Activated B cell treated with CpG ODN at 0.5 μM for 24 hours (primary cell): ENCODE measurements at regions not wholly inside any gene's neighbourhood (a gene's known extent, or its start where the extent isn't known, plus 50 kb on each side); places are given as distances from the start of the nearest gene placed in this dataset.
"Not testable (repeated sequence)": the region's sequence is repeated elsewhere in the genome, so short reads cannot be mapped to it uniquely, and the experiment has no call there.

Source experiments
- ATAC-seq: fragments of 200-7000 bp; cut with Tn5 transposase; one replicate; pipeline ENCODE4 v1.10.0; 2021; ENCODE audit warnings: low read depth, mild to moderate bottlenecking, moderate library complexity
- CTCF ChIA-PET: fragments of 350-600 bp; sonication (Branson Sonifier 250); formaldehyde crosslinking; loops from one replicate; lab custom pipeline; 2021; ENCODE audit warnings: antibody characterized with exemption; lab: Charles Lee
- POLR2A ChIA-PET: fragments of 350-600 bp; sonication (Branson Sonifier 250); formaldehyde crosslinking; loops from one replicate; lab custom pipeline; 2021; ENCODE audit warnings: antibody characterized with exemption; lab: Charles Lee
- DNase-seq: peaks from one replicate; pipeline ENCODE4 v3.0.0; 2022
- H3K27ac Mint-ChIP-seq: one replicate; pipeline ENCODE4 v1.8.0; 2020; ENCODE audit warnings: mixed read lengths
- H3K27me3 Mint-ChIP-seq: one replicate; pipeline ENCODE4 v1.8.0; 2021; ENCODE audit warnings: mixed read lengths
- H3K36me3 Mint-ChIP-seq: one replicate; pipeline ENCODE4 v1.8.0; 2021; ENCODE audit warnings: low read depth, mixed read lengths
- H3K4me1 Mint-ChIP-seq: one replicate; pipeline ENCODE4 v1.8.0; 2021; ENCODE audit warnings: mixed read lengths
- H3K4me3 Mint-ChIP-seq: one replicate; pipeline ENCODE4 v1.8.0; 2020; ENCODE audit warnings: mild to moderate bottlenecking, mixed read lengths
- H3K9me3 Mint-ChIP-seq: one replicate; pipeline ENCODE4 v1.8.0; 2020; ENCODE audit warnings: mixed read lengths
- CTCF ChIP-seq: fragments of 200-600 bp; IDR thresholded peaks from one replicate; pipeline ENCODE4 v1.8.0; 2022; ENCODE audit warnings: antibody characterized with exemption, mild to moderate bottlenecking
- intact Hi-C: fragments of 100-400 bp; cut with micrococcal nuclease; formaldehyde crosslinking; loops from one replicate; pipeline ENCODE4 v1.15.1; 2024

- no peak overlapping the region for H3K27ac Mint-ChIP-seq
- no peak overlapping the region for H3K4me3 Mint-ChIP-seq
- H3K27me3 Mint-ChIP-seq, result no peaks in the 10 kb centered on the region
- DNase-seq (no peak), ATAC-seq (no peak)
- TF ChIP-seq CTCF, result no peak
- CTCF ChIA-PET, result interaction anchor here (0.7 kb wide), 1 partner anchor 8 kb away, joined by 3 read pairs; no protein-coding TSS in a partner anchor
- peaks cover 5% of the 10 kb centered on the region for H3K9me3 Mint-ChIP-seq
- POLR2A ChIA-PET, result no interaction called here
- intact Hi-C loops, result no loop called here
- H3K4me1 Mint-ChIP-seq, result no peaks in the 10 kb centered on the region
- no peaks in the 10 kb centered on the region for H3K36me3 Mint-ChIP-seq
Measured at GRCh38 chr13:44688652-44689051, 112.5 kb upstream of the TSC22D1 start.

- CTCF ChIA-PET, result interaction anchor here (1.3 kb wide), 1 partner anchor 8 kb away, joined by 3 read pairs; no protein-coding TSS in a partner anchor
- Mint-ChIP-seq H3K4me1 (no peaks in the 10 kb centered on the region), H3K9me3 (peaks cover 5% of the 10 kb centered on the region), H3K27me3 (no peaks in the 10 kb centered on the region), H3K4me3 (no peak overlapping the region), H3K27ac (no peak overlapping the region), H3K36me3 (no peaks in the 10 kb centered on the region)
- POLR2A ChIA-PET, result no interaction called here
- no peak for DNase-seq
- ATAC-seq, result no peak
- no peak for TF ChIP-seq CTCF
- intact Hi-C loops, result no loop called here
Measured at GRCh38 chr13:44686531-44686934, 110.4 kb upstream of the TSC22D1 start.

- ChIA-PET CTCF (interaction anchor here (1.3 kb wide), 1 partner anchor 9 kb away, joined by 3 read pairs; no protein-coding TSS in a partner anchor), POLR2A (no interaction called here)
- H3K4me3 Mint-ChIP-seq, result no peak overlapping the region
- H3K27me3 Mint-ChIP-seq, result no peaks in the 10 kb centered on the region
- H3K36me3 Mint-ChIP-seq, result no peaks in the 10 kb centered on the region
- H3K9me3 Mint-ChIP-seq, result peaks cover 8% of the 10 kb centered on the region
- no peak for ATAC-seq
- TF ChIP-seq CTCF, result no peak
- H3K4me1 Mint-ChIP-seq, result peaks cover 6% of the 10 kb centered on the region
- no peak overlapping the region for H3K27ac Mint-ChIP-seq
- intact Hi-C loops, result no loop called here
- DNase-seq, result no peak
Measured at GRCh38 chr13:44685641-44686040, 109.5 kb upstream of the TSC22D1 start.

- CTCF ChIA-PET, ATAC-seq, H3K4me1 Mint-ChIP-seq, H3K27me3 Mint-ChIP-seq, H3K9me3 Mint-ChIP-seq, POLR2A ChIA-PET, H3K4me3 Mint-ChIP-seq, H3K27ac Mint-ChIP-seq, H3K36me3 Mint-ChIP-seq, intact Hi-C loops, DNase-seq: not testable (repeated sequence)
Measured at GRCh38 chr13:44682416-44682815, 106.3 kb upstream of the TSC22D1 start.

GRCh38 chr13:44680746-44681355 is 104.7 kb upstream of the TSC22D1 start:
- no peak for DNase-seq
- no peak overlapping the region for H3K4me3 Mint-ChIP-seq

More at GRCh38 chr13:44680746-44681355, 104.7 kb upstream of the TSC22D1 start:
- H3K36me3 Mint-ChIP-seq, result no peaks in the 10 kb centered on the region
- no peak for ATAC-seq
- H3K9me3 Mint-ChIP-seq, result peaks cover 3% of the 10 kb centered on the region
- peaks cover 6% of the 10 kb centered on the region for H3K4me1 Mint-ChIP-seq
- H3K27me3 Mint-ChIP-seq, result no peaks in the 10 kb centered on the region
- POLR2A ChIA-PET, result interaction anchor here (0.6 kb wide), 2 partner anchors 8 to 238 kb away, joined by 3 to 5 read pairs; no protein-coding TSS in a partner anchor
- intact Hi-C loops, result no loop called here
- no peak for TF ChIP-seq CTCF
- H3K27ac Mint-ChIP-seq, result peak overlapping the region; percentile 24
- CTCF ChIA-PET, result no interaction called here
